Cardiac muscle cell (in vitro differentiated cells and primary cell): ENCODE measurements at regions not wholly inside any gene's neighbourhood (a gene's known extent, or its start where the extent isn't known, plus 50 kb on each side); places are given as distances from the start of the nearest gene placed in this dataset.
A peak's percentile ranks its signal among the peaks of the same experiment; 100 is the strongest.

Experiments used
- DNase-seq, 2 donors: peaks; one replicate each; pipeline versions ENCODE4 v3.0.0 to v3.0.0-alpha.2; 2010 to 2017; ENCODE audit warnings: low read depth in 1 of 2, low spot score in 1 of 2
- H3K27ac ChIP-seq: fragments of 200-600 bp; sonication (generic); 2 replicates; pipeline ENCODE4 v1.5.1; 2016
- H3K27me3 ChIP-seq: fragments of 200-600 bp; sonication (generic); 2 replicates; pipeline ENCODE4 v1.6.0; 2016; ENCODE audit warnings: control low read depth
- H3K36me3 ChIP-seq: fragments of 200-600 bp; sonication (generic); 2 replicates; pipeline ENCODE4 v1.5.1; 2016; ENCODE audit warnings: control low read depth
- H3K4me1 ChIP-seq: fragments of 200-600 bp; sonication (generic); 2 replicates; pipeline ENCODE4 v1.8.1; 2017; ENCODE audit warnings: low read depth, mild to moderate bottlenecking, mixed run types
- H3K4me3 ChIP-seq: fragments of 200-600 bp; sonication (generic); 2 replicates; pipeline ENCODE4 v1.5.1; 2016; ENCODE audit warnings: mild to moderate bottlenecking
- H3K9me3 ChIP-seq: fragments of 200-600 bp; sonication (generic); 2 replicates; pipeline ENCODE4 v1.5.1; 2017; ENCODE audit warnings: low read depth, mild to moderate bottlenecking, control low read depth
- TF ChIP-seq, protein P1 (sequence below): IDR thresholded peaks from 2 replicates; pipeline ENCODE4 v1.5.1; 2012; ENCODE audit warnings: low read depth, mild to moderate bottlenecking, low read length

DNA sequence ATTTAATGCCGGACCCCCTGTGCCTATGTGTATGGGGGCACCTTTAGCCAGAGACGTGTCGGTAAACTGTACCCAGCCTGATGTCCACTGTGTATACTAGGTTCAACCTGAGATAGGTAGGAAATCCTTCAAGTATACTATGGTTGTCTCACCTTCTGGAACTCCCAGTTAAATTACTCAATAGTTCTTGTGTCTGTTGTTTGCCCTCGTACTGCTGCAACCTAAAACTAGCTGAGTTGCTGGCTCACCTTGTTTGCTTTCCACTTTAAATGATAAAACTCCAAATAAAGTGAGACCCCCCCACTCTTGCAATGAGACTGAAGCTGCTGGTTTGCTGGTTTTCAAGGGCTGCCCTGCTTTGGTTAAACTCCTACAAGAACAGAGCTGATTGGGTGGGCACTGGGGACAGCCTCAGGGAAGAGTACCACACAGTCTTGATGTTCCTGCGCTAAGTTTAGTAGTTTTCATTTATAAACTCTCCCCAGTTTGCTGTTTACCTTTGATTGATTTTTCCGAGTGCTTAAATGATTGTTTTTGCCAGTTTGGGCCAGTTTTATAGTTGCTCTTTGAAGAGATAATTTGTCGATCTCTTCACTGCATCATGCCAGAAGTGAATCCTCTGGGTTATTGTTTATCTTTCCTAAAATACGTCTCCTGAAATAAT lies 1281.8 kb upstream of the MAP3K7 start:
- no peak overlapping the region for H3K27ac ChIP-seq
- TF ChIP-seq, protein P1, sequence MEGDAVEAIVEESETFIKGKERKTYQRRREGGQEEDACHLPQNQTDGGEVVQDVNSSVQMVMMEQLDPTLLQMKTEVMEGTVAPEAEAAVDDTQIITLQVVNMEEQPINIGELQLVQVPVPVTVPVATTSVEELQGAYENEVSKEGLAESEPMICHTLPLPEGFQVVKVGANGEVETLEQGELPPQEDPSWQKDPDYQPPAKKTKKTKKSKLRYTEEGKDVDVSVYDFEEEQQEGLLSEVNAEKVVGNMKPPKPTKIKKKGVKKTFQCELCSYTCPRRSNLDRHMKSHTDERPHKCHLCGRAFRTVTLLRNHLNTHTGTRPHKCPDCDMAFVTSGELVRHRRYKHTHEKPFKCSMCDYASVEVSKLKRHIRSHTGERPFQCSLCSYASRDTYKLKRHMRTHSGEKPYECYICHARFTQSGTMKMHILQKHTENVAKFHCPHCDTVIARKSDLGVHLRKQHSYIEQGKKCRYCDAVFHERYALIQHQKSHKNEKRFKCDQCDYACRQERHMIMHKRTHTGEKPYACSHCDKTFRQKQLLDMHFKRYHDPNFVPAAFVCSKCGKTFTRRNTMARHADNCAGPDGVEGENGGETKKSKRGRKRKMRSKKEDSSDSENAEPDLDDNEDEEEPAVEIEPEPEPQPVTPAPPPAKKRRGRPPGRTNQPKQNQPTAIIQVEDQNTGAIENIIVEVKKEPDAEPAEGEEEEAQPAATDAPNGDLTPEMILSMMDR: no peak
- no peaks in the 10 kb centered on the region for H3K9me3 ChIP-seq
- no peaks in the 10 kb centered on the region for H3K36me3 ChIP-seq
- DNase-seq: no peak
- H3K4me1 ChIP-seq: peaks cover 4% of the 10 kb centered on the region
- no peaks in the 10 kb centered on the region for H3K27me3 ChIP-seq
- no peak overlapping the region for H3K4me3 ChIP-seq

- DNase-seq: no peak
- TF ChIP-seq, protein P1: no peak
- Histone ChIP-seq H3K27ac (no peak overlapping the region), H3K36me3 (no peaks in the 10 kb centered on the region), H3K4me1 (peaks cover 4% of the 10 kb centered on the region), H3K4me3 (no peak overlapping the region), H3K27me3 (no peaks in the 10 kb centered on the region), H3K9me3 (no peaks in the 10 kb centered on the region)
These were observed 1279.0 kb upstream of the MAP3K7 start for GRCh38 chr6:91865889-91866288.

- no peak overlapping the region for H3K4me3 ChIP-seq
- H3K4me1 ChIP-seq: peaks cover 4% of the 10 kb centered on the region
- no peaks in the 10 kb centered on the region for H3K9me3 ChIP-seq
- H3K27ac ChIP-seq: no peak overlapping the region
- DNase-seq: no peak
- no peaks in the 10 kb centered on the region for H3K36me3 ChIP-seq
- TF ChIP-seq, protein P1: no peak
- no peaks in the 10 kb centered on the region for H3K27me3 ChIP-seq
These were observed 1278.0 kb upstream of the MAP3K7 start for GRCh38 chr6:91864911-91865310.

DNA sequence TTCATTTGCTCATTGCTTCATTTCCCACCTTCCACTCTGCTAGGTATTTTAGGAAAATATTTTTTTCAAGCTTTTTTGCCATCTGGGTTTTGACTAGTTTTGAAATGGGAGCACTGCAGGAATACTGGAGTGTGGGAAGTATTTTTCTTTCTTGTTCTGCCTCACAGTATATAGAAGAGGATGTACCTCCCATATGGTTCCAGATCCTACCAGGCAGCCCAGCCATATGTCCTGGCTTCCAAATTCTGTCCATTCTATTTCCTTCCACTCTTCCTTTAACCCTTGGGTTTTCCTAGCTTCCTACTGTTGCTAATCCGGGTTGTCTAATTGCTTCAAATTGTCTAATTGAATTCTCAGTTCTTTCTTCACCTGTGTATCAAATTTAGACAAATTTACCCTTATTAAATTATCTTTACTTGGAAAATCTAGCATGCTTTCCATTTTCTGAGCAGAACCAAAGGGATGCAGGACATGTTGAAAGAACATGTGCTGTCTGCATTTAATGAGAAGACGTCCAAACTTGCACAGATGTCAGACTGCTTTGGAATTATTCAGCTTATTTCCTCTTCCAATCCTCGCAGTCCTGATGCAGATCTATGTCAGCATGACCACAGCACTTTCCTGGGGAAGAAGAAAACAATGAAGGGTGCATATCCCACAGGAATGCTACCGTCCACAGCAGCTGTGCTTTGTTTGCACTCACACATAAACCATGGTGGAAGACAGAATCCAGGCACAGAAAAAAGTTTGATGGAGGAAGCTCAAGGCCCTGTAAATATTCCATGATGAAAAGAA lies 1273.9 kb upstream of the MAP3K7 start:
- H3K27ac ChIP-seq: no peak overlapping the region
- H3K36me3 ChIP-seq: no peaks in the 10 kb centered on the region
- DNase-seq: peak in 1 of 2 donors; percentile 2
- H3K27me3 ChIP-seq: no peaks in the 10 kb centered on the region
- no peaks in the 10 kb centered on the region for H3K9me3 ChIP-seq
- no peak overlapping the region for H3K4me3 ChIP-seq
- TF ChIP-seq, protein P1: no peak
- peaks cover 3% of the 10 kb centered on the region for H3K4me1 ChIP-seq

- Histone ChIP-seq H3K4me3 (no peak overlapping the region), H3K9me3 (no peaks in the 10 kb centered on the region), H3K4me1 (no peaks in the 10 kb centered on the region), H3K27ac (no peak overlapping the region), H3K36me3 (no peaks in the 10 kb centered on the region), H3K27me3 (no peaks in the 10 kb centered on the region)
- TF ChIP-seq, protein P1: no peak
- DNase-seq: no peak
These were observed 1265.4 kb upstream of the MAP3K7 start for GRCh38 chr6:91852252-91852651.
